Progenitor cell of endocrine pancreas (in vitro differentiated cells): ENCODE measurements at regions not wholly inside any gene's neighbourhood (a gene's known extent, or its start where the extent isn't known, plus 50 kb on each side); places are given as distances from the start of the nearest gene placed in this dataset.
"Not testable (repeated sequence)": the region's sequence is repeated elsewhere in the genome, so short reads cannot be mapped to it uniquely, and the experiment has no call there.

ENCODE experiments used
- DNase-seq: peaks from one replicate; pipeline ENCODE4 v3.0.0; 2021; ENCODE audit warnings: low spot score; ENCODE audit not compliant: unreplicated experiment
- H3K27ac Mint-ChIP-seq: 2 replicates; pipeline ENCODE4 v1.8.0; 2021; ENCODE audit warnings: mild to moderate bottlenecking, moderate library complexity, mixed read lengths
- H3K27me3 Mint-ChIP-seq: 2 replicates; pipeline ENCODE4 v1.8.0; 2021; ENCODE audit warnings: mixed read lengths
- H3K36me3 Mint-ChIP-seq: 2 replicates; pipeline ENCODE4 v1.8.0; 2022; ENCODE audit warnings: mixed read lengths; ENCODE audit not compliant: insufficient read depth
- H3K4me1 Mint-ChIP-seq: 2 replicates; pipeline ENCODE4 v1.8.0; 2021; ENCODE audit warnings: low read depth, mixed read lengths
- H3K4me3 Mint-ChIP-seq: 2 replicates; pipeline ENCODE4 v1.8.0; 2021; ENCODE audit warnings: low read depth, mild to moderate bottlenecking, moderate library complexity, mixed read lengths
- H3K9me3 Mint-ChIP-seq: 2 replicates; pipeline ENCODE4 v1.8.0; 2021; ENCODE audit warnings: low read depth, mixed read lengths
- CTCF ChIP-seq: fragments of 200-600 bp; sonication (generic); IDR thresholded peaks from one replicate; pipeline ENCODE4 v1.5.0; 2021; ENCODE audit warnings: antibody characterized with exemption, mild to moderate bottlenecking; ENCODE audit not compliant: unreplicated experiment

DNA sequence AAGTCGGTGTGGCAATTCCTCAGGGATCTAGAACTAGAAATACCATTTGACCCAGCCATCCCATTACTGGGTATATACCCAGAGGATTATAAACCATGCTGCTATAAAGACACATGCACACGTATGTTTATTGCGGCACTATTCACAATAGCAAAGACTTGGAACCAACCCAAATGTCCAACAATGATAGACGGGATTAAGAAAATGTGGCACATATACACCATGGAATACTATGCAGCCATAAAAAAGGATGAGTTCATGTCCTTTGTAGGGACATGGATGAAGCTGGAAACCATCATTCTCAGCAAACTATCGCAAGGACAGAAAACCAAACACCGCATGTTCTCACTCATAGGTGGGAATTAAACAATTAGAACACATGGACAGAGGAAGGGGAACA is 80.6 kb upstream of the ST3GAL5 start:
- H3K27ac Mint-ChIP-seq, H3K4me1 Mint-ChIP-seq, H3K36me3 Mint-ChIP-seq, H3K27me3 Mint-ChIP-seq, DNase-seq, H3K4me3 Mint-ChIP-seq: not testable (repeated sequence)
- peaks cover 19% of the 10 kb centered on the region for H3K9me3 Mint-ChIP-seq

GRCh38 chr2:85965770-85966169 is 77.0 kb upstream of the ST3GAL5 start:
- not testable (repeated sequence) for DNase-seq, H3K27ac Mint-ChIP-seq, H3K4me3 Mint-ChIP-seq, H3K27me3 Mint-ChIP-seq, H3K36me3 Mint-ChIP-seq, H3K4me1 Mint-ChIP-seq, H3K9me3 Mint-ChIP-seq

DNA sequence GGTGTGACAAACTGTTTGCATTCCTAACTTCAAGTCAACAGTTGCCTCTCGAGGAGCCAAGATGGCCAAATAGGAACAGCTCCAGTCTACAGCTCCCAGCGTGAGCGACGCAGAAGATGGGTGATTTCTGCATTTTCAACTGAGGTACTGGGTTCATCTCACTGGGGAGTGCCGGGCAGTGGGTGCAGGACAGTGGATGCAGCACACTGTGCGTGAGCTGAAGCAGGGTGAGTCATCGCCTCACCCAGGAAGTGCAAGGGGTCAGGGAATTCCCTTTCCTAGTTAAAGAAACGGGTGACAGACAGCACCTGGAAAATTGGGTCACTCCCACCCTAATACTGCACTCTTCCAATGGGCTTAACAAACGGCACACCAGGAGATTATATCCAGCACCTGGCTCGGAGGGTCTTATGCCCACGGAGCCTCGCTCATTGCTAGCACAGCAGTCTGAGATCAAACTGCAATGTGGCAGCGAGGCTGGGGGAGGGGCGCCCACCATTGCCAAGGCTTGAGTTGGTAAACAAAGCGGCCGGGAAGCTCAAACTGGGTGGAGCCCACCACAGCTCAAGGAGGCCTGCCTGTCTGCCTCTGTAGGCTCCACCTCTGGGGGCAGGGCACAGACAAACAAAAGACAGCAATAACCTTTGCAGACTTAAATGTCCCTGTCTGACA is 75.1 kb upstream of the ST3GAL5 start:
- H3K4me3 Mint-ChIP-seq, H3K27me3 Mint-ChIP-seq, H3K36me3 Mint-ChIP-seq, H3K9me3 Mint-ChIP-seq, DNase-seq, H3K4me1 Mint-ChIP-seq, H3K27ac Mint-ChIP-seq: not testable (repeated sequence)

GRCh38 chr2:85963068-85963467 is 74.3 kb upstream of the ST3GAL5 start:
- H3K27ac Mint-ChIP-seq, result no peak overlapping the region
- no peaks in the 10 kb centered on the region for H3K27me3 Mint-ChIP-seq
- DNase-seq, result no peak
- no peak for TF ChIP-seq CTCF
- H3K9me3 Mint-ChIP-seq, result peaks cover 6% of the 10 kb centered on the region
- H3K4me3 Mint-ChIP-seq, result no peak overlapping the region
- H3K36me3 Mint-ChIP-seq, result peaks cover 1% of the 10 kb centered on the region
- H3K4me1 Mint-ChIP-seq, result no peaks in the 10 kb centered on the region

- H3K4me1 Mint-ChIP-seq, result peaks cover 1% of the 10 kb centered on the region
- no peaks in the 10 kb centered on the region for H3K36me3 Mint-ChIP-seq
- H3K9me3 Mint-ChIP-seq, result peaks cover 6% of the 10 kb centered on the region
- no peak overlapping the region for H3K4me3 Mint-ChIP-seq
- no peak overlapping the region for H3K27ac Mint-ChIP-seq
- DNase-seq, result no peak
- no peaks in the 10 kb centered on the region for H3K27me3 Mint-ChIP-seq
- TF ChIP-seq CTCF, result no peak
Observed at GRCh38 chr2:85961754-85962153, 73.0 kb upstream of the ST3GAL5 start.

DNA sequence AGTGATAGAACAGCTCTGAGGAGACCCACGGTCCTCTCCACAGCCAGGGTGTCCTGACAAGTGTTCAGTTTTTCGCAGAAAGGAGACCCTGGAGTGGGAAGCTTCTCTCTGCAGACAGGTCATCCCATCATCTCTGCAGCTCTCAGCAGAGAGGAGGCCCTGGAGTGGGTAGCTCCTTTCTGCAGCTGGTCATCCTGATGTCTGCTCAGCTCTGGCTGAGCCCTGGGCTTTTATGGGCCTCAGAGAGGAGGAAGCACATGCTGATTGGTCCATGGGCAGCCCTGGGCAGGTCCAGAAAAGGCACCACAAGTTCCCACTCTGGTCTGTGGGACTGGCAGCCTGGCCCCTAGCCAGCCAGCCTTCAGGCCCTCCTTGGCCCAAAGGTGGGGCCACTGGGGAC is 72.3 kb upstream of the ST3GAL5 start:
- H3K4me1 Mint-ChIP-seq, result peaks cover 3% of the 10 kb centered on the region
- no peak overlapping the region for H3K4me3 Mint-ChIP-seq
- H3K36me3 Mint-ChIP-seq, result no peaks in the 10 kb centered on the region
- H3K9me3 Mint-ChIP-seq, result peaks cover 6% of the 10 kb centered on the region
- H3K27ac Mint-ChIP-seq, result no peak overlapping the region
- no peak for DNase-seq
- no peaks in the 10 kb centered on the region for H3K27me3 Mint-ChIP-seq
- TF ChIP-seq CTCF, result no peak

GRCh38 chr2:85959826-85960225 is 71.0 kb upstream of the ST3GAL5 start:
- Mint-ChIP-seq H3K9me3 (peaks cover under 1% of the 10 kb centered on the region), H3K4me1 (peaks cover 13% of the 10 kb centered on the region), H3K4me3 (no peak overlapping the region), H3K27me3 (no peaks in the 10 kb centered on the region), H3K27ac (no peak overlapping the region), H3K36me3 (no peaks in the 10 kb centered on the region)
- TF ChIP-seq CTCF, result no peak
- DNase-seq, result no peak
